PFSK-1 (cell line): ENCODE measurements at regions not wholly inside any gene's neighbourhood (a gene's known extent, or its start where the extent isn't known, plus 50 kb on each side); places are given as distances from the start of the nearest gene placed in this dataset.

ENCODE experiments used
- FOXP2 ChIP-seq: optimal IDR thresholded peaks from 2 replicates; pipeline ENCODE3; 2011; ENCODE audit warnings: borderline replicate concordance, control low read depth, inconsistent platforms; ENCODE audit not compliant: insufficient read depth; ENCODE audit errors: extremely low read length, extremely low read depth
- POLR2AphosphoS5 ChIP-seq: IDR thresholded peaks from 2 replicates; pipeline ENCODE4 v1.6.1; 2012; ENCODE audit warnings: low read depth, mild to moderate bottlenecking, control low read depth, low read length, moderate library complexity
- REST ChIP-seq, 2 experiments: IDR thresholded peaks; 2 replicates each; pipeline versions ENCODE4 v1.6.1 to v1.8.0; 2011 to 2012; ENCODE audit warnings: low read depth in 2 of 2, low read length in 2 of 2, control low read depth in 1 of 2, inconsistent platforms in 1 of 2, mild to moderate bottlenecking in 1 of 2, moderate library complexity in 1 of 2; ENCODE audit not compliant: insufficient read depth in 1 of 2
- SIN3A ChIP-seq: IDR thresholded peaks from 2 replicates; pipeline ENCODE4 v1.6.1; 2012; ENCODE audit warnings: mild to moderate bottlenecking, low read length, moderate library complexity, borderline replicate concordance; ENCODE audit not compliant: insufficient read depth
- TAF1 ChIP-seq: IDR thresholded peaks from 2 replicates; pipeline ENCODE4 v1.6.1; 2012; ENCODE audit warnings: low read length, control low read depth, borderline replicate concordance; ENCODE audit not compliant: insufficient read depth

GRCh38 chr2:66875941-66876462 is 441.1 kb downstream of the MEIS1 start:
- TF ChIP-seq TAF1 (no peak), POLR2AphosphoS5 (no peak), FOXP2 (no peak), SIN3A (no peak), REST (IDR thresholded peaks at IDR 0.05; ENCODE audit: insufficient read depth in 1 of 2, low read depth in 2 of 2, low read length in 2 of 2) (no peak)

- no peak for TF ChIP-seq TAF1
- TF ChIP-seq SIN3A, result no peak
Measured at GRCh38 chr2:66885775-66886383, 451.0 kb downstream of the MEIS1 start.

GRCh38 chr2:66888246-66888645 is 453.3 kb downstream of the MEIS1 start:
- TF ChIP-seq FOXP2, result no peak
- no peak for TF ChIP-seq TAF1
- TF ChIP-seq SIN3A, result no peak
- TF ChIP-seq POLR2AphosphoS5, result no peak
- TF ChIP-seq REST (IDR thresholded peaks at IDR 0.05; ENCODE audit: insufficient read depth in 1 of 2, low read depth in 2 of 2, low read length in 2 of 2), result no peak

- TF ChIP-seq REST (IDR thresholded peaks at IDR 0.05; ENCODE audit: insufficient read depth in 1 of 2, low read depth in 2 of 2, low read length in 2 of 2), result no peak
- TF ChIP-seq FOXP2, result no peak
- no peak for TF ChIP-seq SIN3A
- TF ChIP-seq TAF1, result no peak
- no peak for TF ChIP-seq POLR2AphosphoS5
Measured at GRCh38 chr2:66888791-66889631, 454.1 kb downstream of the MEIS1 start.

DNA sequence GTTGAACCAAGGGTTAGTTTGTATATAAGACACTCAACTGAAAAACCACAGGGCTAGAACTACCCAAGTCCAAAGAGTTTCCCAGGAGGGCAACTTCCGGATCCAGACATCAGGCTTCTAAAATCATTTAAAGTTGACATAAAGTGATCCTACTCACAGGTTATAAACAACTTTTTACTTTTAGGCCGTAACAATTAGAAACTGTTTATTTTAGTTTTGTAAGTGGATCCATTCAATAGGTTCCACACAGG is 454.6 kb downstream of the MEIS1 start:
- TF ChIP-seq REST (IDR thresholded peaks at IDR 0.05; ENCODE audit: insufficient read depth in 1 of 2, low read depth in 2 of 2, low read length in 2 of 2), result no peak
- TF ChIP-seq TAF1, result no peak
- TF ChIP-seq FOXP2, result no peak
- no peak for TF ChIP-seq POLR2AphosphoS5
- TF ChIP-seq SIN3A, result no peak
